ENCODE measurements at regions not wholly inside any gene's neighbourhood (a gene's known extent, or its start where the extent isn't known, plus 50 kb on each side); places are given as distances from the start of the nearest gene placed in this dataset.
A peak's percentile ranks its signal among the peaks of the same experiment; 100 is the strongest.

DNA sequence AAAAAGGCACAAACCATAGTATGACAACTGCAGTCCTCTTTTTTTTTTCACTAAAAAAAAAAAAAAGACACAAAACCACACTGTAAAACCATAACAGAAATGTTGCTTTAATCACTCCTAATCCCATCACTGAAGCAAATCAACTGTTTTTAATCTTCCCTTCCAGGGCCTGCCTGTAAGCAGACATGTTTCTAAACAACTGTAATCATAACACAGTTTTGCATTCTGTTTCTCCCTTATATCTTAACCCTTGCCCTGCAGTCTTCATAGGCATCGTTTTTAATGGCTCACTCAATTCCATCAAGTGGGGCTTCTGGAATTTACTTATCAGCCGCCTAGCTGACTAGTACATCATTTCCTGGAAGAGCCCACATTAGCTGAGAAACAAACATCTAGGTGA is 111.0 kb upstream of the SLC25A48 start:
- DNase-seq (ENCODE audit: low spot score): no peak

DNA sequence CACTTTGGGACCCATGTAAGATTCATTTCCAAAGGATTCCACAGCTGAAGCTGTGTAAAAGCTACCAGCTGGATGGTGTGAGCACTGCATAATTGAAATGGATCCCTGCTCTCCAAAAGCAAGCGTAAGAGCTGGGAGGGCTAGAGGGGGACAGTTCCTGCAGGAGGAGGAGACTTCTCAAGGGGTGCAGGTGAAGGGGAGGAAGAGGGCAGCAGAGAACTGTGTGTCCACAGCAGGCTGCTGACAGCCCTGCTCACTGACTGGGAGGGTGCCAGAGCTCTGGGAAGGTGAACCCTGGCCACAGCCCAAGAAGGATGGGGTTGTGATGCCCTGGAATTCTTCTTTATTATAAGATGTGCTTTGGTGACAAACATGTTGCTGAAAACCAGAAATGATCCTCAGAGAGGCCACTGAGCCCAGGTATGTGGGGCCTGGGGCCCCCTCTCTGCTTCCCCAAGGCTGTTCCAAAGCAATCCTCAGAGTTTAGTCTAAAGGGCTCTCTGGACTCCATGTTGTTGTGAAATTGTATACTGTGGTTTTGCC is 112.8 kb upstream of the SLC25A48 start:
- no peak for DNase-seq (ENCODE audit: low spot score)

DNA sequence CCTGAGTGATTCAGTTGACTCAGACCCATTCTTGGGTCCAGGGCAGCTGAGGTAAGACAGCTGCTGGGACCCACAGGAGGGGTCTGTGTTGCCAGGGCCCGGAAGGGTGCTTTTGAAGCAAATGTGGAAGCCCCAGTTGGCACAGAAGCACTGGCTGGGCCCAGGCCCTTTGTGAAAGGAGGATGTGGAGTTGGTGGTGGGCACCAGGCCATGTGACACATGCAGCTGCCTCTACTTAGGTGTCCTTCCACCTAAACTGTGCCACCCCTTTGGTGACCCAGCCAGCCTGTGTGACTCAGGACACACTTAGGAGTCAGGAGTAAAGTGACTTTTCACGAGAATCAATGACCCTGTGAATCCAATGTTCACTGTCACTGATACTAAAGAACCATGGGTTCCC is 114.3 kb upstream of the SLC25A48 start:
- DNase-seq (ENCODE audit: low spot score): no peak

DNA sequence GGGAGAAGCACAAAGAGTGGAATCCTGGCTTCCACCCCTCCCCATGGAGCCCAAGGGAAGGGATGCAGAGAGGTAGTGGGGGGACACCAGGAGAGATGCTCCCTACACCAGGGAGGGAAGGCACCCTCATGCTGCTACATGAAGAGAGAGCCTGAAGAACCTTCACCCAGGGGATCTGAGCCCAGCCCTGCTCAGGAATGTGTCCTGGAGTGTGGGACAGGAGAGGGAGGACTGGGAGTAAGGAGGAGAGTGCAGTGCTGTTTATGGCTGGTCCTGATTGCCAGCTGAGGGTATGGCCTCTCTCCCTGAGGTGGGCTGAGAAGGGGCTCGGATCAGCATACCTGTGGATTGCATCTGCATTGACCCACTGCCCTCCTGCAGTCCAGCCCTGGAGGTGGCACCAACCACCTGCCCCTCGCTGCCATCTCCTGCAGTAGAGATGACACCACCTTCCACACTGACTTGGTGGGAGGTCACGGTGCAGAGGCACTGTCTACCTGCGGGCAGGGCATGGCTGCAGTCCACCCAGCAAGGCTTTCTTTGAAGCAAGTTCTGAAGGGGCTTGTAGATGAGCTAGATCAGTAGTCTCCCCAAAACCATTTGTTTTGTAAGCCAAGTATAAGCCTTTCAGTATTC is 114.9 kb upstream of the SLC25A48 start:
- DNase-seq (ENCODE audit: low spot score): no peak

DNA sequence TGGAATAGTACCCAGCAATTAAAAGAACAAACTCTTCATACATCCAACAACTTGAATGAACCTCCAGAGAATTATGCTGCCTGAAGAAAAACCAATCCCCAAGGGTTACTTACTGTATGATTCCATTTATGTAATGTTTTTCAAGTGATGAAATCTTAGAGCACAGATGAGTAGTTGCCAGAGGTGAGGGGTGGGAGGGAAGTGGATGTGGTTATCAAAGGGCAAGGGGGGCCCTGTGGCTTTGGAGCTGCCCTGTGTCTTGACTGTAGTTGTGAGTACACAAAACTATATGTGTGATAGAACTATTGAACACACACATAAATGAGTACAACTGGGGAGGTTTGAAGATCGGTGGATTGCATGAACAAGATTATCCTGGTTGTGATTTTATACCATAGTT is 115.8 kb upstream of the SLC25A48 start:
- no peak for DNase-seq (ENCODE audit: low spot score)

DNA sequence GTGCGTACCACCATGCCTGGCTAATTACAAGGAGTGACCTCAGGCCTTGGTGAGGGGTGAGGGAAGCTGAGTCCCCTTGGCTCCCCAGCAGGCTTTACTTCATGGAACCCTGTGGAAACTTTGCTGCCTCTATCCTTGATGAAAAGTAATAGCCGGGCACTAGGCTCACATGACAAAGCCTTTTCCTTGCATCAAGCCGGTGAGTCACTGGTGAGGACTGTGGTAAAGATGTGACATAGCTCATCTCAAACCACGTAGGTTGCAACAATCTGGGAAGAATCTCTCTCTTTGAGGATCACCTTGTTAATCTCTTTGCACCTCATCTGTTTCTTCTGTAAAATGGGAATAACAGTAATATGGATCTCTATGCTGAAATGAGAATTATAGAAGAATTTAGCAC is 116.3 kb upstream of the SLC25A48 start:
- DNase-seq (ENCODE audit: low spot score): peak; percentile 41

DNA sequence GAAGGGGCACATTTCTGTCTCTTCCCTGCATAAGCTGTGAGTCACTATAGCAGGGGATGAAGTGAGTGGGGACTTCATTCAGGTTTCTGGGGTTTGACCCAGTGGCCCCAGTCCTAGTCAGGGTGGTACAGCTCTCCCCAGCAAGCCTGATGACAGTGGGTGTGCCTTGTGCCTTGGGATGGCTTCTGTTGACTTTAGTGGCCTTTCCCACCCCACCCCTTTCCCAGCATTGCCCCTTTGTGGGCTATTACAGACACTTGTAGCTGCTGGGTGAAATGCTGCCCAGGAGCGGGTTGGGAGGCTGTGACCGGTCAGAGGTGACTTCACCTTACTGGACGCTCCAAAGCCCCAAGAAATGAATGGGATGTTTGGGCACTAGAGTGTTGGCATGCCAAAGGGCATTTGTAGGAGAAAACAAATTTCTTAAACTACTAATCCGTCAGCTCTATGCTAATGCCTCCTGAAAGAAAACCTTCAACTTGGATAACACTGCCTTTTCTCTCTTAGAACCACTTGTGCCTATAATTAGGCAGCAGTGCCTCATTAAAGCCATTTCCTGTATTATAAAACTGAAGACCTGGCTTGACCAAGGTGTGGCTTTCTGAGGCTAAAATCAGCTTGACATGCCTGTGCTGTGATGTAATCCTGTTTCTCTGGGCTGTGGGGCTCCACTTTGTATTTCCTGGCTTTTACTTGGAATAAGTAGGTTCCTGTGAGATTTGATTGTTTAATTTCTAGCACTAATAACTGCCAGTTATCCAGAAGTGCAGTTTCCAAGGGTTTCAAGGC is 119.0 kb upstream of the SLC25A48 start:
- DNase-seq (ENCODE audit: low spot score): no peak

DNA sequence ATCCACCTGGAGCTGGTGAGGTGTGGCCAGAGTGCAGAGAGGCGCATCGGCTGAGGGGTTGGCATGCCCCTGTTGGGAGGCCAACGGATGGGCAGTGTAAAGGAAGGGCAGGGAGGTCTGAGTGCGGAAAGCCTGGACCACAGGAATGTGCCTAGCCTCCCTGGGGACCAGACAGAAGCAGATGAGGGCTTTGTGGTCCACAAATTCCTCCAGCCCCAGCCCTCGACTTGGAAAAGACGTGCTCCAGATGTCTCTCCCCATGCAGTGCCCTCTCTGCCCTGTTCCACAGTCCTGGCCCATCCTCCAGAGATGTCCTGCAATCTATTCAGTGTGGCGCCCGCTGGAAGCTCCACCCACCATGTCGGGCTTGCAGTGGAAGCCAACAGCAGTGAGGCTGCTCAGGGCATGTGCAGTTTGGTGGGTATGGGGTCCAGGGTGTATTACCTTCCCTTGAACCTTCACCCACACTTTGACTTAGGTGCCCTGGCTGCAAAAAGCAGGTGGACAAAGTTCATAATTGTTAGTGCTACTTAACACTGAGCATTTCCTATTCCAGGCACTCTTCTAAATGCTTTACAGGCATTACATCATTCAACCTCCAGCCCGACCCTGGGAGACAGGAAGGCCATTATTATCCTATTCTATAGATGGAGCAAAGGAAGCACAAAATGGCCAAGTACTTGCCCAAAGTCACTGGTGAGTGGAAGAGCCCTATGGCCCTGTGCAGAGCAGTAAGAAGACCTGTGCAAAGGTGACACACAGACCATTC is 120.2 kb upstream of the SLC25A48 start:
- DNase-seq (ENCODE audit: low spot score): no peak

DNA sequence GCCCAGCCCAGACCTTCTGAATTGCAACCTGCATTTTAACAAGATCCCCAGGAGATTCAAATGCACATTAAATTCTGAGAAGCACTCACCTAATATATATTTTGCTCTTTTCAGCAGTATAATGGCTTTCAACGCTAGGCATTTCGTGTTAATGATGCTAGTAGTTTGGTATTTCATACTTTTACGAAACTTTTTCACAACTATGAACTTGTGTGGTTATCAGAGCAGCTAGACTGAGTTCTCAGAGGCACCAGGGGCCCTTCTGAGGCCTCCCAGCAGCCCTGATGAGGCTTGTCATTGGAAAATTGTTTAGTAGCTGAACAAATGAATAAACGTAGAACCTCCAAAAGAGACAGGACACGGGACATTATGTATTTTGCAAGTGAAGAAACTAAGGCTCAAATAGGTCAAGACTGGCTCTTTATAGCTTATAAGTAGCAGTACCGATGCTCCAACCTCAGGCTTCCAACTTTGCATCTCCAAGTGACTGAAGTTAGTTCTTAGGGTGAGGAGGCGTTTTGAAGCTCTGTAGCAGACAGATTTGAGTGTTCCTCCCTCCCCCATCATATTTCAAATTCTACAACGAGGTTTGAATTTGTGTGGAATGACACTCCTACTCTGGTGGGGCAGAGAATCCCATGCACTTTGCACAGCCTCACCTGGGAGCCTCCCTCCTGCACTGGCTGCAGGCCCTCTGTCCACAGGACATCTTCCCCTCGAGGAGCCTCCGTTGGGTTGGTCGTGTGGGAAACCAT is 121.1 kb upstream of the SLC25A48 start:
- no peak for DNase-seq (ENCODE audit: low spot score)

DNA sequence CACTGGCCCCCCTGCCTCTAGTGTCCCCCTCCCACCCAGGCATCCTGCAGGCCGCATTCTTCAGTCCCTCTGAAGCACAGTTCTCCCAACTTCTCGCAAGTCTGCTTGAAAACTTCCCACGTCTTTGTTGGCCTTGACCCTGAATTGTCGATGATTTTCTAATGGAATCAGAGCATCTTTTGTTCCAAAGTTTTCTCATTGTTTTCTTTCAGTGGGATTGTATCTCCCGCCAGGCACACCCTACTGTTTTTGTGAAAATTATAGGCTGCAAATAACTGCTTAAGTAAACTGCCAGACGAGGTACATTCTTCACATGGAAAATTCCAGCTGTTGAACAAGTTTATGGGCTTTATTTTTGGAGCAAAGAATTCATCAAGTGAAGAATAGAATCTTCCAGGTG is 122.6 kb upstream of the SLC25A48 start:
- no peak for DNase-seq (ENCODE audit: low spot score)

DNA sequence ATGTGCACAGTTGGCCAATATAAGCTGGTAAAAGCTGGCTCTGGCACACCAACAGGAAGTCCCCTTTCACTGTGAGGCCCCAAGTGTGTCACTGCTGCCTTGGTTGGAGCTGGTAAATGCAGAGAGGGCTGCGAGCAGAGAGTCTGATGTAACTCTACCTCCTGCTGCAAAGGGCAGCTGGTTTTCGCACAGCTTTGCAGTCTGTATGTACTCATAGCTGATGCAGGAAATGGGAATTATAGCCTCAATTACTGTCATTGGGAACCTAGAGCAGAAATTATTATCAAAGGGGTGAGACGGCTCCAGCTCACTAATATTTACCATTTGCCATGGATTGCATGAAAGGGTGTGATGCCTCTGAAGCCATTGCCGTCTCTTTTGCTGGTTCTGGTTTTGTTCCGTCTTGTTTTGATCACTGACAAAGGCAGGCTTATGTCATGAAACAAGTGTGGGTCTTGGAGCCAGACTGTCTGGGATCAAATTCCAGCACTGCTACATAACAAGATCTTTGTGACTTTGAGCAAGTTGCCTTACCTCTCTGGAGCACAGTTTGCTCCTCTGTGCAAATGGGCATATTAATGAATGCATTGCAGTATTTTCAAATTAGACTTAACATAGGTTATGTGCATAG is 124.3 kb upstream of the SLC25A48 start:
- DNase-seq (ENCODE audit: low spot score): no peak

DNA sequence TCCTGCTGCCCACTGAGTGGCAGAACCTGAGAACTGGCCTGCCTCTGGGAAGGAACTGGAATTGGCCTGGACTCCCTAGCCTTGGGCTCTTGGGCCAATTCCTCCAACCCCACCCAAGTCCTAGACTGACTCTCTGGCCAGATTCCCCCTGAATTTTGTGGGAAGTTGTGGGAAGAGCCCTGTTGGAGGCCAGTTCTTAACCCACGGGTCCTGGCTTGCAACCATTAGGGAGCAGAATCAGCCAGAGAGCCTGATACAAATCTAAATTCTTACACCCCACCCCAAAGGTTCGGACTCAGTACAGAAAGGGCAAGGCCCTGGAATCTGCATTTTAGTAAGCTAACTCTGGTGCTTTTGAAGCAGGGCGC is 125.3 kb upstream of the SLC25A48 start:
- no peak for DNase-seq (ENCODE audit: low spot score)

DNA sequence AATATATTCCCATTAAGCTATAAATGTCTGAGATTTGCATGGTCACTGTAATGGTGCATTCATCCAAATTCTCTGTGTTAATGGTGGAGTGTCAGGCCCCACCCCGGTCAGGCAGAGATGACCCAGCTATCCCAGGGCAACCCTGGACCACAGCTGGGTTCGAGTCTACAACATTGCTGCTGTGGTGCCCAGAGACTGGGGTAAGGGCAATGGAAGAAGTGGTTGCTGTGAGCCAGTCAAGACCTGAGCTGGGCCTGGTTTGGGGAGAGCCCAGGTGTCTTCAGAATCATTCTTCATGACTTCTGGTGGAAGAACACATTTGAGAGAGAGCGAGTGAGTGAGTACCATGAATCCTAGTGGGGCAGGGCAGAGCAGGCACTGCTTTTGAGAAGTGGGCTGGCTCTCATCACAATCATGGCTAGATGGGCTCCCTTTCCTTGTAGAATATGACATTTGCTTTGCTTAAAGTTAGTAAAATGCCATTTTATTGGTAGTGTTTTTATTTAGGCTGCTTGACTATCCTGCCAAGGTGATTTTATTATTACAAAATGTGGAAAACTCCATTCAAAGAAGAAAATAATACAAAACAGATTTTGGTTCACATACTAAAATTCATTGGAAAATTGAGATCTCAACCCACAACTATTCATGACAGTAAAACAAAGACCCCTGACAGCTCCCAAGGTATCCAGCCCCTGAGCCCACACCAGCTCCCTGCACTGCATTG is 125.8 kb upstream of the SLC25A48 start:
- no peak for DNase-seq (ENCODE audit: low spot score)

DNA sequence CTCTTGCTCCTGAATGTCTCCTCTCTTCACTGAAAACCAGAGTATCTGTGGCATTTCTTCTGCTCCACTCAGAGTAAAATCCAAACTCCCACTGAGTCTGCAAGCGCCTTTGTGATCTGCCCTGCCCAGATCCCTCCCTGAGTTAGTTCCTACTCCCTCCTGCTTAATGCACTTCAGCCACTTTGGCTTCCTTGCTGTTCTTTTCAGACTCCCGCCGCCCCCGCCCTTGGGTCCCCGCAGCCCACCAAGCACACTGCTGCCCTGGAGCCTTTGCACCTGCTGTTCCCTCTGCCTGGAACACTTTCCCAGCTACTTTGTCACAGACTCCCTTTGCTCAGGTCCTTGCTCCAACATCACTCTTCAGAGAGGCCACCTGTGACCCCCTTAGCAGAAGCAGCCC is 127.2 kb upstream of the SLC25A48 start:
- no peak for DNase-seq (ENCODE audit: low spot score)

DNA sequence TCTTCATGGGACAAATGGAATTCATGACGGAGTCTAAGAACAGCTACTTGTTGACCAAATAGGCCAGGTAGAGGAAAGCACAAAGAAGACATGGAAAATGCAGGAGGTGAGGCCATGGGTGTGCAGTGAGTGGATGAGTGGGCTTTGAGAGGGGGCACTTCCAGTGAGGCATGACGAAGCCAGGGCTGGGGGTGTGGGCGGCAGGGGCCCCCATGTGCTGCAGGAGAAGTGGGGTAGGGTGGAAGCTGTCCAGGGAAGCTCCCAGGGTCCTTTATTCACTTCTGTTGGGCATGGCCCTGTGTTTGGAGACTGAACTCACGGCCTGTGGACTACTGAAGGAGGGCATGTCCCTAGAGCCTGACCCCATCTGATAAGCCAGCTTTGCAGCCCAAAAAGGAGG is 127.6 kb upstream of the SLC25A48 start:
- no peak for DNase-seq (ENCODE audit: low spot score)

DNA sequence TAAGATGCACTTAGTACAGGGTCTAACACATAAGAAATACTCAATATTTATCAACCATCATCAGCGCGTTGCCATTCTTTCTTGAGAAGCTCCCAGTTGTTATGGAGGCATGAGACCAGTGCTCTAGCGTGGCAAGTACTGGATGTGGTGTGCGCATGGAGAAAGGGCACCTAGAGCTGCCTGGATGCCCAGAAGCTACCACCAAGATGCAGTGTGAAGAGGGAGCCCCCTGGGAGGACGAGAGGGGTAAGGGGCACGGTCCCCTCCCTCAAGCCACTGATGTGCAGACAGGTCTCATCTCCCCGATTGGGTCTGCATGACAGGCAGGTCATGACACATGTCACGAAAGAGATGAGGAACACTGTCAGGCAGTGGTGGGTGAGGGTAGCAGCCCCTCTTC is 127.7 kb upstream of the CXCL14 start:
- no peak for DNase-seq (ENCODE audit: low spot score)

DNA sequence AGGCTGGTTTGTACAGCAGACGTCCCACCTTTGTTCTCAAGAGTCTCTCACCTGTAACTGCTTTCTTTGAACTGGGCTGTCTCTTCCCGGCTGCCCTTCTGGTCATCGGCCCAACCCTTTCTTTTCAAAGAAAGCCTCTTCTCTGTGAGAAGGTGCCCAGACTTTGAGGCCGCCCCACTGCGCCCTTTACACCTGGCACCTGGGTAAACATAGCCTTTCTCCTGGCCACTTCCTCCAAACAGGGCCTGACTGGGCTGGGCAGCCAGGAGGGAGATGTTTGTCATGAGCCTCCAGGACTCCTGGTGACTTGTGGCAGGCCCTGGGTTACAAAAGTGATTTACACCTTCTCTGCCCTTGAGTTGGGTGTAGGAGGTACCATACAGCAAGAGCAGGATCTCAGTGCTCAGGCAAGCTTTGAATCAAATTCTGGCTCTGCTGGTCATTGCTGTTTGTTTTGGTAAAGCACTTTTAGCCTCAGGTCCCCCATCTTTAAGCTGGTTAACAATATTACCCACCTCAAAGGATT is 127.2 kb upstream of the CXCL14 start:
- DNase-seq (ENCODE audit: low spot score): no peak

DNA sequence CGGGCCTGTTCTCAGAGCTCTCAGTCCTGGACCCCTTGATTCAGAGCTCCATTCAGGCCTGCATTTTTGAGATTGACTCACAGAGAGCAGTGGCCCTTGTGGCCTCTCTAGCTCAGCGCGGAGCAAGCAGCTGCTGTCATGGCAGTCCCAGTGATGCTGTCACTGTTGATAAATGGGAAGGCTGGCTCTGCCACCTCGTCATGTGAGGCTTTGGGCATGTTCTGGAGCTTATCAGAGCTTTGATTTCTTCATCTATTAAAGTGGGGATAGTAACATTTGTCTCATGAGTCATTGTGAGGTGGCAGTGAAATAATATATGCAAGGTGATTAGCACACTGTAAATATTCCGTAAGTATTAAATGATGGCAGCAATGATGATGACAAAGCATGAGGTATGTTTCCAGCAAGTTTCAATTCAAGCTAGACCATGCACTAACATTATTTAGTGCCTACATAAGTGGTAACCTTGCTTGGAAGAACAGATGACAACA is 126.4 kb upstream of the CXCL14 start:
- DNase-seq (ENCODE audit: low spot score): peak; percentile 26

DNA sequence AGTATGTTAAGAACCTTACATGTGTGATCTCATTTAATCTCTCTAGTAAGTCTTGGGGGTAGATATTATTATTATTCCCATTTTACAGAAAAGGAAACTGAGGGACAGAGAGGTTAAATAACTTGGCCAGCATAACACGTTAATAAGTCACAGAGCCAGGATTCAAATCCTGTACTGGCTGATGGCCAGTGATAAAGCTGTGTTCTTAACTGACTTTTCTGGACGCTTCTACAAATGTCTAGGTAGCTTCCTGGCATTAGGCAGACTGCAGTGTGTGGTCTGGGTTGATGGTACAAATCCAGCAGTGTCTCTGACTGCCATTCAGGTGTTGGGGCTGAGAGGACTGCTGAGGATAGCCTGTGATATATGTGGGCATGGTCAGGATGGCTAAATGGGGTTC is 125.8 kb upstream of the CXCL14 start:
- no peak for DNase-seq (ENCODE audit: low spot score)

DNA sequence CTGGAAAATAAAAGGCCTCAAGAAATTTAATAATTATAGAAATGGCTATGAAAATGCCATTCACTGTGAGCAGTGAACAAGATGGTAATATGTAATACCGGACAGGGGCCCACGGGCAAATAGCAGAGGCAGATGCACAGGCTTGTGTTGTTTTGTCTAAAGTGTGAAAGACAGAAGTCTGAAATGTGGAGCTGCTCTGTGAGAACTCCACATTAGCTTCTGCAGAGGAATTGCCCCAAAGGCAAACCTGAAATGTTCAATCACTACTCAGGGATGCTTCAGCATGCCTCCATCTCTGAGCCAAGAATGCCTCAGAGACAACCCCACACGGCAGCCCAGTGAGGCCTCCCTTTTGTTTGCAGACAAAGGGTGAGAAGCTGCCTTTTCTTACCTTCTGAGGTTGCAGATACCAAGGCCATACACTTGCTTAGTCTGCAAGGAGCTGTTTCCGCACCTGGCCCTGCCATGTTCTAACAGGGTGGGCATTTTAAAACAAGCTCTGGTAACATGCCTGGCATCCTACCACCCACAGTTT is 124.3 kb upstream of the CXCL14 start:
- DNase-seq (ENCODE audit: low spot score): no peak
